GM12875 (cell line): ENCODE measurements at regions not wholly inside any gene's neighbourhood (a gene's known extent, or its start where the extent isn't known, plus 50 kb on each side); places are given as distances from the start of the nearest gene placed in this dataset.
"Not testable (repeated sequence)": the region's sequence is repeated elsewhere in the genome, so short reads cannot be mapped to it uniquely, and the experiment has no call there.

Experiments used
- H3K4me3 ChIP-seq: one replicate; pipeline ENCODE4 v1.5.1; 2011; ENCODE audit warnings: low read depth, low read length, control low read depth
- CTCF ChIP-seq: IDR thresholded peaks from 2 replicates; pipeline ENCODE4 v1.5.1; 2011; ENCODE audit warnings: low read depth, mild to moderate bottlenecking, control low read depth, inconsistent platforms, low read length, moderate library complexity, borderline replicate concordance; ENCODE audit not compliant: insufficient read depth

- no peak for TF ChIP-seq CTCF
- H3K4me3 ChIP-seq: no peak overlapping the region
Measured at GRCh38 chr17:73851091-73851490, 206.8 kb upstream of the SDK2 start.

GRCh38 chr17:73851921-73852320, 207.7 kb upstream of the SDK2 start:
- H3K4me3 ChIP-seq: no peak overlapping the region
- TF ChIP-seq CTCF: no peak

- no peak for TF ChIP-seq CTCF
- no peak overlapping the region for H3K4me3 ChIP-seq
Measured at GRCh38 chr17:73855720-73856333, 211.6 kb upstream of the SDK2 start.

GRCh38 chr17:73856556-73856955, 212.3 kb upstream of the SDK2 start:
- no peak for TF ChIP-seq CTCF
- no peak overlapping the region for H3K4me3 ChIP-seq

- not testable (repeated sequence) for H3K4me3 ChIP-seq
Measured at GRCh38 chr17:73859439-73860008, 215.3 kb upstream of the SDK2 start.

GRCh38 chr17:73861543-73861942, 217.3 kb upstream of the SDK2 start:
- no peak overlapping the region for H3K4me3 ChIP-seq
- no peak for TF ChIP-seq CTCF

- no peak for TF ChIP-seq CTCF
- no peak overlapping the region for H3K4me3 ChIP-seq
Measured at GRCh38 chr17:73863761-73864535, 219.7 kb upstream of the SDK2 start.
